Panc1 (cell line): ENCODE measurements at regions not wholly inside any gene's neighbourhood (a gene's known extent, or its start where the extent isn't known, plus 50 kb on each side); places are given as distances from the start of the nearest gene placed in this dataset.

Experiments used
- ATAC-seq: fragments of 200-7000 bp; cut with Tn5 transposase; 2 replicates; pipeline ENCODE4 v1.9.1; 2020; ENCODE audit warnings: mild to moderate bottlenecking, moderate library complexity
- BruUV-seq: library from RNA; stranded (reverse); fragments of 400-500 nt; replicated peaks from 2 replicates; lab custom pipeline; 2021; lab: Mats Ljungman, UMichigan
- CTCF ChIA-PET: fragments of 300-600 bp; sonication (Branson Sonifier 250); formaldehyde crosslinking; loops from one replicate; lab custom pipeline; 2022; ENCODE audit warnings: antibody characterized with exemption; lab: Charles Lee
- POLR2A ChIA-PET: fragments of 300-600 bp; sonication (Branson Sonifier 250); formaldehyde crosslinking; loops from one replicate; lab custom pipeline; 2022; ENCODE audit warnings: antibody characterized with exemption; lab: Charles Lee
- DNase-seq: peaks from one replicate; pipeline ENCODE4 v3.0.0-alpha.2; 2010; ENCODE audit warnings: low read depth, low spot score
- H3K27ac ChIP-seq: 2 replicates; pipeline ENCODE4 v1.5.1; 2011; ENCODE audit warnings: mild to moderate bottlenecking, low read length, inconsistent platforms
- H3K27me3 ChIP-seq: fragments of 200-500 bp; sonication (Bioruptor generic); 2 replicates; pipeline ENCODE4 v1.6.0; 2014; ENCODE audit warnings: low read length, inconsistent platforms; ENCODE audit not compliant: control insufficient read depth, insufficient read depth
- H3K36me3 ChIP-seq: fragments of 200-500 bp; sonication (Bioruptor generic); 2 replicates; pipeline ENCODE4 v1.5.1; 2014; ENCODE audit warnings: inconsistent platforms, mild to moderate bottlenecking, low read length, moderate library complexity; ENCODE audit not compliant: control insufficient read depth, insufficient read depth
- H3K4me1 ChIP-seq: 2 replicates; pipeline ENCODE4 v1.5.1; 2011; ENCODE audit warnings: inconsistent platforms, mild to moderate bottlenecking, low read length, moderate library complexity; ENCODE audit not compliant: control insufficient read depth, insufficient read depth
- H3K4me3 ChIP-seq, 2 experiments: 2 replicates each; pipeline ENCODE4 v1.5.1; 2011 to 2012; ENCODE audit warnings: low read depth in 2 of 2, low read length in 2 of 2, mild to moderate bottlenecking in 2 of 2, inconsistent platforms in 1 of 2, moderate library complexity in 1 of 2
- H3K9me3 ChIP-seq: fragments of 200-500 bp; sonication (Bioruptor generic); 2 replicates; pipeline ENCODE4 v1.5.1; 2014; ENCODE audit warnings: low read depth, mild to moderate bottlenecking, inconsistent platforms, low read length, moderate library complexity; ENCODE audit not compliant: control insufficient read depth, insufficient read depth
- CTCF ChIP-seq: fragments of 450-650 bp; IDR thresholded peaks from 2 replicates; pipeline ENCODE4 v1.5.1; 2017; ENCODE audit warnings: mild to moderate bottlenecking
- POLR2AphosphoS5 ChIP-seq: IDR thresholded peaks from 2 replicates; pipeline ENCODE4 v1.6.1; 2012; ENCODE audit warnings: mild to moderate bottlenecking, low read depth, low read length, moderate library complexity
- REST ChIP-seq, 2 experiments: IDR thresholded peaks; 2 replicates each; pipeline ENCODE4 v1.6.1; 2011 to 2012; ENCODE audit warnings: low read depth in 2 of 2, control low read depth in 1 of 2, low read length in 1 of 2, mild to moderate bottlenecking in 1 of 2, moderate library complexity in 1 of 2; ENCODE audit not compliant: insufficient read depth in 1 of 2
- SIN3A ChIP-seq: IDR thresholded peaks from 2 replicates; pipeline ENCODE4 v1.6.1; 2012; ENCODE audit warnings: low read depth, mild to moderate bottlenecking, low read length, moderate library complexity, borderline replicate concordance; ENCODE audit not compliant: insufficient read depth
- TCF7L2 ChIP-seq: IDR thresholded peaks from 2 replicates; pipeline ENCODE4 v1.6.1; 2011; ENCODE audit warnings: mild to moderate bottlenecking, low read depth, low read length, inconsistent platforms
- in situ Hi-C: cut with HindIII; loops from 2 replicates; pipeline ENCODE4 v1.10.0; 2016; ENCODE audit warnings: low sequenced_read_pairs, low pct_unique_long_range_greater_than_20kb
- intact Hi-C: fragments of 100-400 bp; cut with micrococcal nuclease; formaldehyde crosslinking; loops from one replicate; pipeline ENCODE4 v1.10.0; 2022; ENCODE audit not compliant: unreplicated experiment

GRCh38 chr3:31179768-31180167 is 285.3 kb upstream of the GADL1 start:
- no peak for TF ChIP-seq POLR2AphosphoS5
- no peak for TF ChIP-seq REST (IDR thresholded peaks at IDR 0.05; ENCODE audit: insufficient read depth in 1 of 2, low read depth in 2 of 2, low read length in 1 of 2)
- TF ChIP-seq TCF7L2 = no peak
- no peak for TF ChIP-seq SIN3A
- no peak for TF ChIP-seq CTCF
- DNase-seq (no peak), ATAC-seq (no peak)
- CTCF ChIA-PET = no interaction called here
- intact Hi-C loops (no loop called here), in situ Hi-C loops (no loop called here)
- no peak overlapping the region for H3K4me3 ChIP-seq
- no peak overlapping the region for H3K27ac ChIP-seq
- no peaks in the 10 kb centered on the region for H3K9me3 ChIP-seq
- no peaks in the 10 kb centered on the region for H3K27me3 ChIP-seq
- no peaks in the 10 kb centered on the region for H3K36me3 ChIP-seq
- POLR2A ChIA-PET = interaction anchor here (0.7 kb wide), 1 partner anchor 351 kb away, joined by 3 read pairs; no protein-coding TSS in a partner anchor
- H3K4me1 ChIP-seq = no peaks in the 10 kb centered on the region
- no TSS peak for BruUV-seq

DNA sequence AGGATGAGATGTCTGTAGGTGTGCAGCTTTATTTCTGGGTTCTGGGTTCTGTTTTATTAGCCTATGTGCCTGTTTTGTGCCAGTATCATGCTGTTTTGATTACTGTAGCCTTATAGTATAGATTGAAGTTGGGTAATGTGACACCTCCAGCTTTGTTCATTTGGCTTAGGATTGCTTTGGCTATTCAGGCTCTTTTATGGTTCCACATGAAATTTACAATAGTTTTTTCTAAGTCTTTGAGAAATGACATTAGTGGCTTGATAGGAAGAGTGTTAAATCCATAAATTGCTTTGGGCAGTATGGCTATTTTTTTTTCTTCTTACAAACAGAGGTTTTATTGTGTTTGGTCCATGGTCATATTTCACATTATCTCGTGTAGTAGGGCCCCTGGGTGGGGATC is 285.8 kb upstream of the GADL1 start:
- CTCF ChIA-PET = no interaction called here
- DNase-seq (no peak), ATAC-seq (no peak)
- TF ChIP-seq REST (IDR thresholded peaks at IDR 0.05; ENCODE audit: insufficient read depth in 1 of 2, low read depth in 2 of 2, low read length in 1 of 2) = no peak
- TF ChIP-seq CTCF = no peak
- TF ChIP-seq TCF7L2 = no peak
- TF ChIP-seq POLR2AphosphoS5 = no peak
- intact Hi-C loops (no loop called here), in situ Hi-C loops (no loop called here)
- no TSS peak for BruUV-seq
- Histone ChIP-seq H3K4me3 (no peak overlapping the region), H3K4me1 (no peaks in the 10 kb centered on the region), H3K27ac (no peak overlapping the region), H3K9me3 (no peaks in the 10 kb centered on the region), H3K36me3 (no peaks in the 10 kb centered on the region), H3K27me3 (no peaks in the 10 kb centered on the region)
- POLR2A ChIA-PET = interaction anchor here (0.7 kb wide), 1 partner anchor 351 kb away, joined by 3 read pairs; no protein-coding TSS in a partner anchor
